Trophoblast cell (in vitro differentiated cells and primary cell): ENCODE measurements at regions not wholly inside any gene's neighbourhood (a gene's known extent, or its start where the extent isn't known, plus 50 kb on each side); places are given as distances from the start of the nearest gene placed in this dataset.

Experiments
- DNase-seq, 2 donors: peaks; one replicate each; pipeline ENCODE4 v3.0.0-alpha.2; 2016
- H2AFZ ChIP-seq: 2 replicates; pipeline ENCODE4 v1.6.1; 2013; ENCODE audit warnings: low read length, moderate library complexity, mild to moderate bottlenecking; ENCODE audit not compliant: insufficient read depth, poor library complexity
- H2AK5ac ChIP-seq: 2 replicates; pipeline ENCODE4 v1.6.1; 2013; ENCODE audit warnings: mild to moderate bottlenecking, low read length
- H2BK120ac ChIP-seq: 2 replicates; pipeline ENCODE4 v1.6.1; 2013; ENCODE audit warnings: low read length, mild to moderate bottlenecking, moderate library complexity; ENCODE audit not compliant: insufficient read depth, poor library complexity
- H2BK12ac ChIP-seq: 2 replicates; pipeline ENCODE4 v1.6.1; 2013; ENCODE audit warnings: mild to moderate bottlenecking, low read length, moderate library complexity
- H2BK5ac ChIP-seq: 2 replicates; pipeline ENCODE4 v1.6.1; 2013; ENCODE audit warnings: low read length, low read depth, moderate library complexity, mild to moderate bottlenecking; ENCODE audit not compliant: poor library complexity
- H3K14ac ChIP-seq: 2 replicates; pipeline ENCODE4 v1.6.1; 2013; ENCODE audit warnings: mild to moderate bottlenecking, low read length
- H3K18ac ChIP-seq: 2 replicates; pipeline ENCODE4 v1.6.1; 2013; ENCODE audit warnings: mild to moderate bottlenecking, low read length
- H3K23ac ChIP-seq: 2 replicates; pipeline ENCODE4 v1.6.1; 2013; ENCODE audit warnings: low read length
- H3K27ac ChIP-seq: 2 replicates; pipeline ENCODE4 v1.5.1; 2013; ENCODE audit warnings: low read depth, mild to moderate bottlenecking, inconsistent platforms, low read length, moderate library complexity
- H3K27me3 ChIP-seq: 2 replicates; pipeline ENCODE4 v1.6.1; 2013; ENCODE audit warnings: inconsistent platforms, mild to moderate bottlenecking, low read length, moderate library complexity; ENCODE audit not compliant: insufficient read depth
- H3K36me3 ChIP-seq, 2 experiments: 1 replicate in 1 of 2; 2 replicates in 1 of 2; pipeline ENCODE4 v1.6.1; 2013; ENCODE audit warnings: low read length in 2 of 2, mild to moderate bottlenecking in 2 of 2, moderate library complexity in 1 of 2; ENCODE audit not compliant: insufficient read depth in 2 of 2, control insufficient read depth in 1 of 2
- H3K4ac ChIP-seq: 2 replicates; pipeline ENCODE4 v1.6.1; 2013; ENCODE audit warnings: low read depth, mild to moderate bottlenecking, low read length, moderate library complexity
- H3K4me1 ChIP-seq, 2 experiments: 1 replicate in 1 of 2; 2 replicates in 1 of 2; pipeline ENCODE4 v1.6.1; 2013; ENCODE audit warnings: low read length in 2 of 2, mild to moderate bottlenecking in 2 of 2, moderate library complexity in 1 of 2; ENCODE audit not compliant: insufficient read depth in 2 of 2, control insufficient read depth in 1 of 2
- H3K4me2 ChIP-seq: 2 replicates; pipeline ENCODE4 v1.6.1; 2013; ENCODE audit warnings: inconsistent platforms, mild to moderate bottlenecking, low read length, moderate library complexity
- H3K4me3 ChIP-seq: 2 replicates; pipeline ENCODE4 v1.5.1; 2013; ENCODE audit warnings: mild to moderate bottlenecking, low read depth, low read length, inconsistent platforms
- H3K79me1 ChIP-seq: one replicate; pipeline ENCODE4 v1.6.1; 2013; ENCODE audit warnings: low read length
- H3K79me2 ChIP-seq: 2 replicates; pipeline ENCODE4 v1.6.1; 2013; ENCODE audit warnings: low read length, mild to moderate bottlenecking; ENCODE audit not compliant: control insufficient read depth, insufficient read depth, poor library complexity
- H3K9ac ChIP-seq: 2 replicates; pipeline ENCODE4 v1.6.1; 2013; ENCODE audit warnings: mild to moderate bottlenecking, low read length
- H3K9me3 ChIP-seq: 2 replicates; pipeline ENCODE4 v1.6.1; 2013; ENCODE audit warnings: low read depth, mild to moderate bottlenecking, control low read depth, inconsistent platforms, low read length; ENCODE audit not compliant: insufficient read depth
- H4K12ac ChIP-seq: 2 replicates; pipeline ENCODE4 v1.6.1; 2013; ENCODE audit warnings: low read depth, mild to moderate bottlenecking, low read length, moderate library complexity
- H4K8ac ChIP-seq: 2 replicates; pipeline ENCODE4 v1.6.1; 2013; ENCODE audit warnings: low read depth, mild to moderate bottlenecking, low read length, moderate library complexity
- H4K91ac ChIP-seq: one replicate; pipeline ENCODE4 v1.6.1; 2013; ENCODE audit warnings: low read depth, mild to moderate bottlenecking, low read length, moderate library complexity
- WGBS: extraction: QIAGEN DNeasy Blood & Tissue Kit; methylation state at CpG from one replicate; pipeline ENCODE4 v1.1.7; 2013; ENCODE audit warnings: missing lambda C conversion rate; ENCODE audit not compliant: insufficient read length, insufficient coverage; ENCODE audit errors: extremely low coverage; 5-methylcytosine and 5-hydroxymethylcytosine counted together

- Histone ChIP-seq H3K27me3 (no peaks in the 10 kb centered on the region), H3K4me2 (no peak overlapping the region), H2AK5ac (no peak overlapping the region), H3K4ac (no peak overlapping the region), H3K79me1 (no peaks in the 10 kb centered on the region), H3K27ac (no peak overlapping the region), H3K9ac (no peak overlapping the region), H4K91ac (no peak overlapping the region), H2BK12ac (no peak overlapping the region), H3K4me3 (no peak overlapping the region), H3K4me1 (no peaks in the 10 kb centered on the region), H3K36me3 (no peaks in the 10 kb centered on the region), H3K18ac (no peak overlapping the region), H3K23ac (no peak overlapping the region), H3K9me3 (no peaks in the 10 kb centered on the region), H4K8ac (no peak overlapping the region), H3K14ac (no peak overlapping the region), H2BK120ac (no peak overlapping the region), H4K12ac (no peak overlapping the region), H3K79me2 (no peaks in the 10 kb centered on the region), H2AFZ (no peak overlapping the region), H2BK5ac (no peak overlapping the region)
- peak; percentile 26 to 53 for DNase-seq
- no CpG with 5 or more reads among the region's 6 CpGs for WGBS
Observed at GRCh38 chr6:90859612-90860011, 272.7 kb upstream of the MAP3K7 start.

- Histone ChIP-seq H2AFZ (no peak overlapping the region), H3K4me3 (no peak overlapping the region), H3K79me1 (no peaks in the 10 kb centered on the region), H3K36me3 (no peaks in the 10 kb centered on the region), H4K91ac (no peak overlapping the region), H3K79me2 (no peaks in the 10 kb centered on the region), H3K27ac (no peak overlapping the region), H3K9me3 (no peaks in the 10 kb centered on the region), H3K4me1 (no peaks in the 10 kb centered on the region), H2AK5ac (no peak overlapping the region), H4K8ac (no peak overlapping the region), H2BK12ac (no peak overlapping the region), H2BK120ac (no peak overlapping the region), H4K12ac (no peak overlapping the region), H2BK5ac (no peak overlapping the region), H3K14ac (no peak overlapping the region), H3K4ac (no peak overlapping the region), H3K9ac (no peak overlapping the region), H3K18ac (no peak overlapping the region), H3K23ac (no peak overlapping the region), H3K27me3 (no peaks in the 10 kb centered on the region), H3K4me2 (no peak overlapping the region)
- peak; percentile 97 for DNase-seq
- whole genome bisulfite sequencing: no CpG with 5 or more reads among the region's 7 CpGs
Observed at GRCh38 chr6:90859056-90859455, 272.2 kb upstream of the MAP3K7 start.

GRCh38 chr6:90849686-90850085 lies 262.8 kb upstream of the MAP3K7 start:
- Histone ChIP-seq H3K18ac (no peak overlapping the region), H3K9ac (no peak overlapping the region), H3K4me1 (no peaks in the 10 kb centered on the region), H3K36me3 (no peaks in the 10 kb centered on the region), H3K9me3 (no peaks in the 10 kb centered on the region), H3K27ac (no peak overlapping the region), H2BK12ac (no peak overlapping the region), H4K12ac (no peak overlapping the region), H2AFZ (no peak overlapping the region), H2AK5ac (no peak overlapping the region), H2BK5ac (no peak overlapping the region), H4K91ac (no peak overlapping the region), H3K79me1 (no peaks in the 10 kb centered on the region), H3K14ac (no peak overlapping the region), H3K23ac (no peak overlapping the region), H4K8ac (no peak overlapping the region), H3K27me3 (no peaks in the 10 kb centered on the region), H3K79me2 (no peaks in the 10 kb centered on the region), H3K4me3 (no peak overlapping the region), H2BK120ac (no peak overlapping the region), H3K4ac (no peak overlapping the region), H3K4me2 (no peak overlapping the region)
- no CpG with 5 or more reads among the region's 3 CpGs for WGBS
- DNase-seq: peak; percentile 31 to 61

DNA sequence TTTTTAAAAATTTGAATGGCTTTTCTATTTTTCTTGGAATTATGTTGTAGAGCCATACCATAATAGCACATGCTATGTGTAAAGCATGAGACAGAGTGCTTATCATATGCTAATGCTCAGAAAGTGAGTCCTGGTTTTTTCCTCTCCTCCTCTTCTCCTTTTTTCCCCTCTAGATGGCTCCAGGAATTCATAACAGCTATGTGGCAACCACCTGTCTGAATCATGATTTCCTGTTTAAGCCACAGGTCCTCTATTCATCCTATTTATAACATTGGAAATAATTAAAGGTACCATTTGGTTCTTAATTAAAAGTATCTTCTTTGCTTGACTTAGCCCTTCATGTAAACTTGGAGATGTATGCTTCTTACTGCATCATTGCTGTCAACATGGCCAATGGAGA lies 260.0 kb upstream of the MAP3K7 start:
- Histone ChIP-seq H2BK5ac (no peak overlapping the region), H4K91ac (no peak overlapping the region), H3K27me3 (no peaks in the 10 kb centered on the region), H4K12ac (no peak overlapping the region), H3K9me3 (no peaks in the 10 kb centered on the region), H4K8ac (no peak overlapping the region), H3K4ac (no peak overlapping the region), H3K36me3 (no peaks in the 10 kb centered on the region), H3K9ac (no peak overlapping the region), H3K14ac (no peak overlapping the region), H2BK12ac (no peak overlapping the region), H2AFZ (no peak overlapping the region), H3K4me2 (no peak overlapping the region), H3K79me2 (no peaks in the 10 kb centered on the region), H3K79me1 (no peaks in the 10 kb centered on the region), H2BK120ac (no peak overlapping the region), H3K23ac (no peak overlapping the region), H2AK5ac (no peak overlapping the region), H3K27ac (no peak overlapping the region), H3K18ac (no peak overlapping the region), H3K4me3 (no peak overlapping the region), H3K4me1 (no peaks in the 10 kb centered on the region)
- DNase-seq: peak in 1 of 2 donors; percentile 25
